ENCODE measurements at regions not wholly inside any gene's neighbourhood (a gene's known extent, or its start where the extent isn't known, plus 50 kb on each side); places are given as distances from the start of the nearest gene placed in this dataset.
"Not testable (repeated sequence)": the region's sequence is repeated elsewhere in the genome, so short reads cannot be mapped to it uniquely, and the experiment has no call there.

- no peak overlapping the region for H3K4me3 ChIP-seq (ENCODE audit: low read depth, low read length)
- no peak for TF ChIP-seq CTCF (conservative IDR thresholded peaks at IDR 0.05; ENCODE audit: low read depth, low read length)
- DNase-seq (ENCODE audit: low read depth), result no peak
These were observed 1027.7 kb upstream of the TMEFF2 start for GRCh38 chr2:193222454-193222853.

GRCh38 chr2:193219413-193219812, 1024.7 kb upstream of the TMEFF2 start:
- no peak overlapping the region for H3K4me3 ChIP-seq (ENCODE audit: low read depth, low read length)
- no peak for TF ChIP-seq CTCF (conservative IDR thresholded peaks at IDR 0.05; ENCODE audit: low read depth, low read length)
- DNase-seq (ENCODE audit: low read depth), result no peak

GRCh38 chr2:193201583-193201982, 1006.9 kb upstream of the TMEFF2 start:
- no peak for TF ChIP-seq CTCF (conservative IDR thresholded peaks at IDR 0.05; ENCODE audit: low read depth, low read length)
- DNase-seq (ENCODE audit: low read depth), result no peak

GRCh38 chr2:193199322-193199721, 1004.6 kb upstream of the TMEFF2 start:
- DNase-seq (ENCODE audit: low read depth), result no peak
- H3K4me3 ChIP-seq (ENCODE audit: low read depth, low read length), result no peak overlapping the region
- no peak for TF ChIP-seq CTCF (conservative IDR thresholded peaks at IDR 0.05; ENCODE audit: low read depth, low read length)

More at GRCh38 chr2:193201583-193201982, 1006.9 kb upstream of the TMEFF2 start:
- H3K4me3 ChIP-seq (ENCODE audit: low read depth, low read length), result no peak overlapping the region

GRCh38 chr2:193187816-193188215, 993.1 kb upstream of the TMEFF2 start:
- no peak for DNase-seq (ENCODE audit: low read depth)
- no peak overlapping the region for H3K4me3 ChIP-seq (ENCODE audit: low read depth, low read length)
- no peak for TF ChIP-seq CTCF (conservative IDR thresholded peaks at IDR 0.05; ENCODE audit: low read depth, low read length)

GRCh38 chr2:193170981-193171380, 976.2 kb upstream of the TMEFF2 start:
- H3K4me3 ChIP-seq (ENCODE audit: low read depth, low read length); DNase-seq (ENCODE audit: low read depth): not testable (repeated sequence)

GRCh38 chr2:193156480-193156879, 961.7 kb upstream of the TMEFF2 start:
- no peak overlapping the region for H3K4me3 ChIP-seq (ENCODE audit: low read depth, low read length)
- no peak for DNase-seq (ENCODE audit: low read depth)
- no peak for TF ChIP-seq CTCF (conservative IDR thresholded peaks at IDR 0.05; ENCODE audit: low read depth, low read length)

- TF ChIP-seq CTCF (conservative IDR thresholded peaks at IDR 0.05; ENCODE audit: low read depth, low read length), result no peak
- no peak for DNase-seq (ENCODE audit: low read depth)
- H3K4me3 ChIP-seq (ENCODE audit: low read depth, low read length), result no peak overlapping the region
These were observed 959.3 kb upstream of the TMEFF2 start for GRCh38 chr2:193154076-193154475.
